SK-N-MC (cell line): ENCODE measurements at regions not wholly inside any gene's neighbourhood (a gene's known extent, or its start where the extent isn't known, plus 50 kb on each side); places are given as distances from the start of the nearest gene placed in this dataset.

Experiments used
- DNase-seq: peaks from one replicate; pipeline ENCODE4 v3.0.0-alpha.2; 2011; ENCODE audit warnings: low read depth, low spot score
- H3K27ac ChIP-seq: fragments of 200-600 bp; sonication (generic); 2 replicates; pipeline ENCODE4 v1.5.1; 2016; ENCODE audit warnings: mixed run types
- H3K36me3 ChIP-seq: fragments of 200-600 bp; sonication (generic); 2 replicates; pipeline ENCODE4 v1.6.1; 2017; ENCODE audit warnings: antibody characterized with exemption, low read length, mixed read lengths; ENCODE audit not compliant: insufficient read depth
- H3K4me3 ChIP-seq: fragments of 200-600 bp; sonication (generic); 2 replicates; pipeline ENCODE4 v1.5.1; 2016
- H3K9ac ChIP-seq: fragments of 200-600 bp; sonication (generic); 2 replicates; pipeline ENCODE4 v1.8.0; 2017; ENCODE audit warnings: mixed run types, mixed read lengths; ENCODE audit not compliant: insufficient read length
- H3K9me3 ChIP-seq: fragments of 200-600 bp; sonication (generic); 2 replicates; pipeline ENCODE4 v1.6.1; 2017; ENCODE audit warnings: low read depth, mild to moderate bottlenecking, antibody characterized with exemption, low read length, moderate library complexity, mixed read lengths
- EZH2 ChIP-seq: fragments of 200-600 bp; sonication (generic); IDR thresholded peaks from one replicate; pipeline ENCODE4 v1.6.1; 2017; ENCODE audit warnings: antibody characterized with exemption
- FOXP2 ChIP-seq: optimal IDR thresholded peaks from 2 replicates; pipeline ENCODE3; 2011; ENCODE audit warnings: mild to moderate bottlenecking, moderate library complexity; ENCODE audit not compliant: insufficient read depth; ENCODE audit errors: extremely low read length, control extremely low read depth
- POLR2AphosphoS5 ChIP-seq: IDR thresholded peaks from 2 replicates; pipeline ENCODE4 v1.6.1; 2012; ENCODE audit warnings: mild to moderate bottlenecking, low read depth, low read length, borderline replicate concordance

DNA sequence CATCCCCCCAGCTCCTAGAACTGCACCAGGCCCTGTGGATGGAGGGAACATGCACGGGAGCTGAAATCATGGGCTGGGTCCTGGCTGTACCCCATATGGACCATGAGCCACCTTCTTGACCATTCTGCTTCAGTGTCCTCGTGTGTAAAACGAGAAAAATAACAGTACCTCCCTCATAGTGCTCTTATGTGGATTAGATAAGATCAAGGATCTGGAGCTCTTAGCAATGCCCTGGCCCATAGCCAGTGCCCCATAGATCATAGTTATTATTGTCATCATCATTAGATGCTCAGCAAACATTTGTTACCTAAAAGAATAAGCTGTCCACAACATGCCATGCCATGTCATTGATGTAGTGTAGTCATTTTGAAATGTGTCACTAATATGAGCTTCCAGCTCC lies 71.3 kb downstream of the SYNE3 start:
- TF ChIP-seq POLR2AphosphoS5 (no peak), FOXP2 (no peak), EZH2 (no peak)
- peaks cover 7% of the 10 kb centered on the region; the same call in 1 of the 2 replicates for H3K36me3 ChIP-seq
- H3K9ac ChIP-seq = no peak overlapping the region
- H3K27ac ChIP-seq = no peak overlapping the region
- no peak for DNase-seq
- no peak overlapping the region for H3K4me3 ChIP-seq
- no peaks in the 10 kb centered on the region for H3K9me3 ChIP-seq

GRCh38 chr14:95444132-95445129 lies 72.0 kb downstream of the SYNE3 start:
- DNase-seq = no peak
- no peak overlapping the region for H3K4me3 ChIP-seq
- no peaks in the 10 kb centered on the region for H3K9me3 ChIP-seq
- H3K27ac ChIP-seq = no peak overlapping the region
- peaks cover 6% of the 10 kb centered on the region; the same call in 1 of the 2 replicates for H3K36me3 ChIP-seq
- H3K9ac ChIP-seq = no peak overlapping the region
- no peak for TF ChIP-seq FOXP2
- TF ChIP-seq POLR2AphosphoS5 = no peak
- TF ChIP-seq EZH2 = no peak

DNA sequence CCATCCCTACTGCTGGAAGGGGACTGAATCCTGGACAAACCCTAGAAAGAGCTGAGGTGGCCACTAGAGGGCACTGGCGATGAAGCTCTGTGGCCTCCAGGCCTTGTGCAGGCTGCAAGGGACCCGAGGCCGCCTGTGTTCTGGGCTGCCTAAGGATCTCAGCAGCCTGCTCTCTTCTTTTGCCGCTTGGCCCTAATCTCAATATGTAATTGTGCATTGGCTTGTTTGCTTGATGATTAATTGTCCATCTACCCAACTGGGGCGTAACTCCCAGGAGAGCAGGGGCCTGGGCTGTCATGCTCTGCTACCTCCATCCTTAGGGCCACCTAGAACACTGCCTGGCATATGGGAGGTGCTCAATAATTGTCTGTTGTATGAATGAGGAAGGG lies 73.8 kb downstream of the SYNE3 start:
- no peak for DNase-seq
- no peaks in the 10 kb centered on the region for H3K36me3 ChIP-seq
- TF ChIP-seq EZH2 = no peak
- no peak for TF ChIP-seq FOXP2
- TF ChIP-seq POLR2AphosphoS5 = no peak
- H3K4me3 ChIP-seq = no peak overlapping the region
- H3K9ac ChIP-seq = no peak overlapping the region
- no peak overlapping the region for H3K27ac ChIP-seq
- H3K9me3 ChIP-seq = no peaks in the 10 kb centered on the region

DNA sequence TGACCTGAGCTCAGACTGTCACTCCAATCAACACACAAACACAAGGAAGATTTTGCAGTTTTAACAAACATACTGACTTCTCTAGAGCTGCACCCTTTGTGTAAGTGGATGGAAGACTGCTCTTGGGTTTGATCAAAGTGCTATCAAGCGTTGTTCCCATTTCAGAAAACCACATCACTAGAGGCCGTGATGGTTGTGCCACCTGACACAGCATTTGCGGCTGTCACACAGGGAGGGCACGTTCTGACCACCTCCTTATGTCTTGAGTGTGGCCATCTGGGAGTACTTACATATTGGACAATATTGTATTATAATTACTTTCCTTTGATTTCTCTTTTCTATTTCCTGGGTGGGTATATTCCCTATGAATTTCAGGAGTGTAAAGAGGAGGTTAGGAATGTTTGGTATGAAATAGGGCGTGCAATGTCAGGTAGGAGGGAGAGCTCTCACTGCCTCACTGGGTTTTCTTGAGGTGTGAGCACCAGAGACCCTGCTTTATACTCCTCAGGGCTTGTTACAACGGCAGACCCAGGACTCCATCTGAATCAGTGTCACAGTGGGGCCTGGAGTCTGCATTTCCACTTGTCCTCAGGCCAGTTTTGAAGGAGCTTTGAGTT lies 74.3 kb downstream of the SYNE3 start:
- Histone ChIP-seq H3K9ac (no peak overlapping the region), H3K36me3 (no peaks in the 10 kb centered on the region; the same call in 1 of the 2 replicates), H3K27ac (no peak overlapping the region), H3K9me3 (no peaks in the 10 kb centered on the region), H3K4me3 (no peak overlapping the region)
- DNase-seq = no peak
- no peak for TF ChIP-seq POLR2AphosphoS5
- no peak for TF ChIP-seq FOXP2
- TF ChIP-seq EZH2 = no peak

DNA sequence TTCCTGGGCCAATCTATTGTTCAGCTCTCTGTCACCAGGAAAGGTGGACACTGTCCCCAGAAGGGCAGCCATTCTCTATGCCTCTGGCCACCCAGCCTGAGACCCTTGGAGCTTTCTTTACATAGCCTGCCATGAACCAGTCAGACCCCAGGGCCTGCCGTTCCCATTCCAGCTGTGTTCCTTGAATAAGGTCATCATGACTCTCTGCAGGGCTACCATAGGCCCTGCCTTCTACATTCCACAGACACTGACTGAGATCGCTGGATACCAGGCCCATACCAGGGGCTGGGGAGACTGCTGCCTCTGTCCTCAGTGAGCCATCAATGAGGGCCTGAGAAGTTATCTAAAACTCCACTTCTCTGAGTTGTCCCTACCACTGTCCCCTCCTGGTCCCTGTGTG lies 75.5 kb downstream of the SYNE3 start:
- no peak overlapping the region for H3K9ac ChIP-seq
- no peak for DNase-seq
- H3K36me3 ChIP-seq = peaks cover 7% of the 10 kb centered on the region
- H3K27ac ChIP-seq = no peak overlapping the region
- TF ChIP-seq POLR2AphosphoS5 (no peak), FOXP2 (no peak), EZH2 (no peak)
- H3K9me3 ChIP-seq = no peaks in the 10 kb centered on the region
- no peak overlapping the region for H3K4me3 ChIP-seq

DNA sequence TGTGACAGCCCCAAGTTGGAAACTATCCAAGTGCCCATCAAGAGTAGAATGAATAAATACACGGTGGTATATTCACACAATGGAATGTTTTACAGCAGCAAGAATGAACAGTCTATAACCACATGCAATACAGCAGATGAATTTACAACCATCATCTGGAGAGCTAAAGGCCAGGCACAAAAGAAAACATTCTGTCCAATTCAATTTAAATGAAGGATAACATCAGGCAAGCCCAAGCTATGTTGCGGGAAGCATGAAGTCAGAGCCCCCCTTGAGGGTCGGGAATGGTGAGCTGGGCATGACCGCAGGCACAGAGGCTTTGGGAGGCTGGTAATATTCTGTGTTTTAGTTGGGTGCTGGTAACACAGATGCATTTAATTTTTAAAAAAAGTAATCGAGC lies 76.0 kb downstream of the SYNE3 start:
- Histone ChIP-seq H3K9ac (no peak overlapping the region), H3K9me3 (no peaks in the 10 kb centered on the region), H3K36me3 (peaks cover 12% of the 10 kb centered on the region), H3K4me3 (no peak overlapping the region), H3K27ac (no peak overlapping the region)
- TF ChIP-seq FOXP2 (no peak), POLR2AphosphoS5 (no peak), EZH2 (no peak)
- DNase-seq = no peak

DNA sequence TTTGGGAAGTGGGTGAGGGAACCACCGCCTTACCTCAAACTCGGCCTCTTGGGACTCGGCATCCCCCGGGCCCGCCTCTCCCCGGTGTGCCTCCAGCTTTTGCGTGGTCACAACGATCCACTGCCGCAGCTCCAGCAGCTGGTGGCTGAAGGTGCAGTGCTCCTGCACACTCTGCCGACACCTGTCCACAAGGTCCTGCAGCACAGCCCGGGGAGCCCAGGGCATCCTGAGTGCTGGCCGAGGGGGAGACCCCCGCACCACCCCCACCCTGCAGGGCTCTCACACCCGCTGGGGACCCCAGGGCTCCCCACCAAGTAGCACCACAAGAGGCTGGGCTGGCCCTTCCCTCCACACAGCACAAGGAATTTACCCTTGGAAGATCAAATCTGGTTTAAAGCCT lies 76.6 kb downstream of the SYNE3 start:
- Histone ChIP-seq H3K36me3 (peaks cover 12% of the 10 kb centered on the region), H3K27ac (no peak overlapping the region), H3K9ac (no peak overlapping the region), H3K4me3 (no peak overlapping the region), H3K9me3 (no peaks in the 10 kb centered on the region)
- TF ChIP-seq POLR2AphosphoS5 (no peak), FOXP2 (no peak), EZH2 (no peak)
- no peak for DNase-seq

DNA sequence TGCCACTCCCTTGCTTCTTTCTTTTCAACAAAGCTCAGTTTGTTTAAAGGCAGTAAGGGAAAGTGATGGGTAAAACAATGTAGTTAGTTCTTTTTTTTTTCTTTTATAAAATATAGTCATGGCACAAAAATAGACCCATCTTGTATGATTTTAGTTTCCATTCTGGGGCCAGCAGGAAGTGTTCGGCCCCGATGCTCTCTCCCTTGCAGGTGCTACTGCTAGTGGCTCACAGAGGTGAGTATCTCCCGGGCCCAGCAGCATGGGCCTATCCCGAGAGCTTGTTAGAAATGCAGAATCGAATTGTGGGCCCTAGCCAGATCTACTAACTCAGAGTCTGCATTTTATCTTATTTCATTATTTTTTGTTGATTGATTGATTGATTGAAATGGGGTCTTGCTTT lies 78.7 kb downstream of the SYNE3 start:
- Histone ChIP-seq H3K9ac (no peak overlapping the region), H3K9me3 (no peaks in the 10 kb centered on the region), H3K27ac (no peak overlapping the region), H3K4me3 (no peak overlapping the region), H3K36me3 (peaks cover 17% of the 10 kb centered on the region)
- no peak for TF ChIP-seq FOXP2
- TF ChIP-seq EZH2 = no peak
- no peak for TF ChIP-seq POLR2AphosphoS5
- no peak for DNase-seq
